NCI-H146 treated with DMSO at 0.1 percent for 48 hours (cell line): ENCODE measurements at regions not wholly inside any gene's neighbourhood (a gene's known extent, or its start where the extent isn't known, plus 50 kb on each side); places are given as distances from the start of the nearest gene placed in this dataset.
"Not testable (repeated sequence)": the region's sequence is repeated elsewhere in the genome, so short reads cannot be mapped to it uniquely, and the experiment has no call there.

Source experiments
- DNase-seq: peaks from one replicate; lab custom pipeline; 2025; ENCODE audit not compliant: unreplicated experiment; lab: John Stamatoyannopoulos, UW

- no peak for DNase-seq
Observed at GRCh38 chr3:30458376-30459171, 147.8 kb upstream of the TGFBR2 start.

GRCh38 chr3:30461311-30461710 lies 145.1 kb upstream of the TGFBR2 start:
- DNase-seq = no peak

GRCh38 chr3:30462721-30463470 lies 143.5 kb upstream of the TGFBR2 start:
- DNase-seq = no peak

GRCh38 chr3:30464381-30464780 lies 142.0 kb upstream of the TGFBR2 start:
- no peak for DNase-seq

- no peak for DNase-seq
Observed at GRCh38 chr3:30465454-30465853, 140.9 kb upstream of the TGFBR2 start.

- no peak for DNase-seq
Observed at GRCh38 chr3:30467596-30468238, 138.7 kb upstream of the TGFBR2 start.

- DNase-seq = no peak
Observed at GRCh38 chr3:30469133-30469532, 137.3 kb upstream of the TGFBR2 start.

GRCh38 chr3:30470496-30470895 lies 135.9 kb upstream of the TGFBR2 start:
- DNase-seq = no peak

GRCh38 chr3:30471066-30471465 lies 135.3 kb upstream of the TGFBR2 start:
- DNase-seq = no peak

- DNase-seq = no peak
Observed at GRCh38 chr3:30471796-30472489, 134.5 kb upstream of the TGFBR2 start.

GRCh38 chr3:30473374-30474051 lies 132.9 kb upstream of the TGFBR2 start:
- DNase-seq = no peak

- no peak for DNase-seq
Observed at GRCh38 chr3:30474371-30474770, 132.0 kb upstream of the TGFBR2 start.

GRCh38 chr3:30475038-30475808 lies 131.2 kb upstream of the TGFBR2 start:
- no peak for DNase-seq

GRCh38 chr3:30475809-30476178 lies 130.6 kb upstream of the TGFBR2 start:
- no peak for DNase-seq

- no peak for DNase-seq
Observed at GRCh38 chr3:30476368-30477084, 129.9 kb upstream of the TGFBR2 start.

- no peak for DNase-seq
Observed at GRCh38 chr3:30477149-30477921, 129.1 kb upstream of the TGFBR2 start.

GRCh38 chr3:30479737-30480136 lies 126.7 kb upstream of the TGFBR2 start:
- not testable (repeated sequence) for DNase-seq

GRCh38 chr3:30480156-30480555 lies 126.2 kb upstream of the TGFBR2 start:
- DNase-seq = not testable (repeated sequence)

GRCh38 chr3:30480587-30480986 lies 125.8 kb upstream of the TGFBR2 start:
- DNase-seq = no peak
